ENCODE measurements at regions not wholly inside any gene's neighbourhood (a gene's known extent, or its start where the extent isn't known, plus 50 kb on each side); places are given as distances from the start of the nearest gene placed in this dataset.

- TF ChIP-seq POLR2A (IDR thresholded peaks at IDR 0.05; ENCODE audit: low read depth, low read length): no peak
- TF ChIP-seq POLR2AphosphoS5 (IDR thresholded peaks at IDR 0.05; ENCODE audit: low read depth, low read length): no peak
These were observed 84.5 kb upstream of the NTRK3 start for GRCh38 chr15:88341006-88341405.
